ENCODE measurements at regions not wholly inside any gene's neighbourhood (a gene's known extent, or its start where the extent isn't known, plus 50 kb on each side); places are given as distances from the start of the nearest gene placed in this dataset.
"Not testable (repeated sequence)": the region's sequence is repeated elsewhere in the genome, so short reads cannot be mapped to it uniquely, and the experiment has no call there.

GRCh38 chr4:155037031-155037430, 171.4 kb upstream of the NPY2R start:
- DNase-seq: no peak

GRCh38 chr4:155038459-155038858, 170.0 kb upstream of the NPY2R start:
- DNase-seq: no peak

GRCh38 chr4:155039162-155039561, 169.3 kb upstream of the NPY2R start:
- no peak for DNase-seq

GRCh38 chr4:155040031-155040430, 168.4 kb upstream of the NPY2R start:
- DNase-seq: no peak

- DNase-seq: no peak
Measured at GRCh38 chr4:155042014-155042413, 166.4 kb upstream of the NPY2R start.

- DNase-seq: not testable (repeated sequence)
Measured at GRCh38 chr4:155044251-155044650, 164.2 kb upstream of the NPY2R start.

- DNase-seq: no peak
Measured at GRCh38 chr4:155047755-155048154, 160.7 kb upstream of the NPY2R start.

- not testable (repeated sequence) for DNase-seq
Measured at GRCh38 chr4:155054042-155054441, 154.4 kb upstream of the NPY2R start.

- DNase-seq: no peak
Measured at GRCh38 chr4:155060419-155060818, 148.0 kb upstream of the NPY2R start.

- DNase-seq: no peak
Measured at GRCh38 chr4:155060873-155061272, 147.6 kb upstream of the NPY2R start.

GRCh38 chr4:155062948-155063347, 145.5 kb upstream of the NPY2R start:
- no peak for DNase-seq

GRCh38 chr4:155064934-155065333, 143.5 kb upstream of the NPY2R start:
- not testable (repeated sequence) for DNase-seq

- DNase-seq: no peak
Measured at GRCh38 chr4:155066871-155067270, 141.6 kb upstream of the NPY2R start.

GRCh38 chr4:155071962-155072361, 136.5 kb upstream of the NPY2R start:
- DNase-seq: no peak

GRCh38 chr4:155072417-155072816, 136.0 kb upstream of the NPY2R start:
- no peak for DNase-seq

GRCh38 chr4:155073852-155074251, 134.6 kb upstream of the NPY2R start:
- DNase-seq: no peak

GRCh38 chr4:155076256-155076785, 132.1 kb upstream of the NPY2R start:
- no peak for DNase-seq

- no peak for DNase-seq
Measured at GRCh38 chr4:155077452-155078229, 130.8 kb upstream of the NPY2R start.

GRCh38 chr4:155079871-155080270, 128.6 kb upstream of the NPY2R start:
- no peak for DNase-seq

- DNase-seq: no peak
Measured at GRCh38 chr4:155081222-155081621, 127.2 kb upstream of the NPY2R start.

- no peak for DNase-seq
Measured at GRCh38 chr4:155085843-155086530, 122.4 kb upstream of the NPY2R start.

GRCh38 chr4:155094201-155094820, 114.1 kb upstream of the NPY2R start:
- DNase-seq: no peak

GRCh38 chr4:155099231-155099630, 109.2 kb upstream of the NPY2R start:
- DNase-seq: no peak

GRCh38 chr4:155106629-155107028, 101.8 kb upstream of the NPY2R start:
- DNase-seq: no peak
